ENCODE measurements at regions not wholly inside any gene's neighbourhood (a gene's known extent, or its start where the extent isn't known, plus 50 kb on each side); places are given as distances from the start of the nearest gene placed in this dataset.

GRCh38 chr3:147521646-147522045, 112.5 kb downstream of the ZIC1 start:
- TF ChIP-seq RCOR1 (IDR thresholded peaks at IDR 0.05; ENCODE audit: low read depth, low read length) (no peak), RAD21 (conservative IDR thresholded peaks at IDR 0.05 in 1 of 2, IDR thresholded peaks at IDR 0.05 in 1 of 2) (no peak), JUN (IDR thresholded peaks at IDR 0.05) (no peak), HOXA7 (CRISPR knock-in tag; IDR thresholded peaks at IDR 0.05) (no peak), CTCF (IDR thresholded peaks at IDR 0.05) (no peak), POLR2A (IDR thresholded peaks at IDR 0.05; ENCODE audit: low read length) (no peak), RFX5 (IDR thresholded peaks at IDR 0.05) (no peak), MAZ (IDR thresholded peaks at IDR 0.05; ENCODE audit: borderline replicate concordance, low read depth, low read length) (no peak), REST (IDR thresholded peaks at IDR 0.05) (no peak), EHMT2 (IDR thresholded peaks at IDR 0.05; ENCODE audit: low read depth) (no peak), SMC3 (IDR thresholded peaks at IDR 0.05) (no peak), CEBPB (IDR thresholded peaks at IDR 0.05) (no peak)
- TF ChIP-seq, protein P1, sequence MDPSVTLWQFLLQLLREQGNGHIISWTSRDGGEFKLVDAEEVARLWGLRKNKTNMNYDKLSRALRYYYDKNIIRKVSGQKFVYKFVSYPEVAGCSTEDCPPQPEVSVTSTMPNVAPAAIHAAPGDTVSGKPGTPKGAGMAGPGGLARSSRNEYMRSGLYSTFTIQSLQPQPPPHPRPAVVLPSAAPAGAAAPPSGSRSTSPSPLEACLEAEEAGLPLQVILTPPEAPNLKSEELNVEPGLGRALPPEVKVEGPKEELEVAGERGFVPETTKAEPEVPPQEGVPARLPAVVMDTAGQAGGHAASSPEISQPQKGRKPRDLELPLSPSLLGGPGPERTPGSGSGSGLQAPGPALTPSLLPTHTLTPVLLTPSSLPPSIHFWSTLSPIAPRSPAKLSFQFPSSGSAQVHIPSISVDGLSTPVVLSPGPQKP (IDR thresholded peaks at IDR 0.05; ENCODE audit: low read depth, low read length), result no peak
- TF ChIP-seq, protein P2, sequence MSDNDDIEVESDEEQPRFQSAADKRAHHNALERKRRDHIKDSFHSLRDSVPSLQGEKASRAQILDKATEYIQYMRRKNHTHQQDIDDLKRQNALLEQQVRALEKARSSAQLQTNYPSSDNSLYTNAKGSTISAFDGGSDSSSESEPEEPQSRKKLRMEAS (IDR thresholded peaks at IDR 0.05), result no peak
